ENCODE measurements at regions not wholly inside any gene's neighbourhood (a gene's known extent, or its start where the extent isn't known, plus 50 kb on each side); places are given as distances from the start of the nearest gene placed in this dataset.

- Mint-ChIP-seq H3K27ac (no peak overlapping the region), H3K4me1 (ENCODE audit: low read depth) (peaks cover 30% of the 10 kb centered on the region), H3K4me3 (no peak overlapping the region), H3K36me3 (ENCODE audit: low read depth) (peaks cover 26% of the 10 kb centered on the region), H3K9me3 (no peaks in the 10 kb centered on the region), H3K27me3 (no peaks in the 10 kb centered on the region)
These were observed 51.1 kb downstream of the GARRE1 start for GRCh38 chr19:34305221-34306083.

- Mint-ChIP-seq H3K4me3 (no peak overlapping the region), H3K9me3 (no peaks in the 10 kb centered on the region), H3K4me1 (ENCODE audit: low read depth) (peaks cover 38% of the 10 kb centered on the region), H3K27me3 (no peaks in the 10 kb centered on the region), H3K36me3 (ENCODE audit: low read depth) (peaks cover 22% of the 10 kb centered on the region), H3K27ac (no peak overlapping the region)
These were observed 51.9 kb downstream of the GARRE1 start for GRCh38 chr19:34306213-34306661.

GRCh38 chr19:34306824-34307223, 52.5 kb downstream of the GARRE1 start:
- H3K27ac Mint-ChIP-seq = no peak overlapping the region
- peaks cover 22% of the 10 kb centered on the region for H3K36me3 Mint-ChIP-seq (ENCODE audit: low read depth)
- H3K9me3 Mint-ChIP-seq = no peaks in the 10 kb centered on the region
- H3K4me1 Mint-ChIP-seq (ENCODE audit: low read depth) = peaks cover 42% of the 10 kb centered on the region
- H3K4me3 Mint-ChIP-seq = no peak overlapping the region
- no peaks in the 10 kb centered on the region for H3K27me3 Mint-ChIP-seq

- Mint-ChIP-seq H3K4me3 (no peak overlapping the region), H3K36me3 (ENCODE audit: low read depth) (peaks cover 14% of the 10 kb centered on the region), H3K27ac (peak overlapping the region; percentile 81), H3K9me3 (no peaks in the 10 kb centered on the region), H3K4me1 (ENCODE audit: low read depth) (peaks cover 47% of the 10 kb centered on the region), H3K27me3 (no peaks in the 10 kb centered on the region)
These were observed 54.3 kb downstream of the GARRE1 start for GRCh38 chr19:34308381-34309367.

GRCh38 chr19:34309368-34310138, 55.2 kb downstream of the GARRE1 start:
- Mint-ChIP-seq H3K4me3 (no peak overlapping the region), H3K4me1 (ENCODE audit: low read depth) (peaks cover 47% of the 10 kb centered on the region), H3K9me3 (no peaks in the 10 kb centered on the region), H3K27ac (peak overlapping the region; percentile 81), H3K36me3 (ENCODE audit: low read depth) (peaks cover 14% of the 10 kb centered on the region), H3K27me3 (no peaks in the 10 kb centered on the region)

- H3K4me3 Mint-ChIP-seq = no peak overlapping the region
- H3K27me3 Mint-ChIP-seq = no peaks in the 10 kb centered on the region
- no peaks in the 10 kb centered on the region for H3K9me3 Mint-ChIP-seq
- H3K4me1 Mint-ChIP-seq (ENCODE audit: low read depth) = peaks cover 53% of the 10 kb centered on the region
- peak overlapping the region; percentile 59 for H3K27ac Mint-ChIP-seq
- H3K36me3 Mint-ChIP-seq (ENCODE audit: low read depth) = peaks cover 10% of the 10 kb centered on the region
These were observed 54.5 kb upstream of the GPI start for GRCh38 chr19:34310494-34310981.

GRCh38 chr19:34313188-34313587, 51.8 kb upstream of the GPI start:
- H3K36me3 Mint-ChIP-seq (ENCODE audit: low read depth) = peaks cover 10% of the 10 kb centered on the region
- H3K27ac Mint-ChIP-seq = no peak overlapping the region
- H3K4me1 Mint-ChIP-seq (ENCODE audit: low read depth) = peaks cover 70% of the 10 kb centered on the region
- H3K4me3 Mint-ChIP-seq = no peak overlapping the region
- no peaks in the 10 kb centered on the region for H3K9me3 Mint-ChIP-seq
- no peaks in the 10 kb centered on the region for H3K27me3 Mint-ChIP-seq

GRCh38 chr19:34314437-34315313, 50.3 kb upstream of the GPI start:
- Mint-ChIP-seq H3K27ac (no peak overlapping the region), H3K27me3 (no peaks in the 10 kb centered on the region), H3K4me3 (no peak overlapping the region), H3K4me1 (ENCODE audit: low read depth) (peaks cover 58% of the 10 kb centered on the region), H3K9me3 (no peaks in the 10 kb centered on the region), H3K36me3 (ENCODE audit: low read depth) (peaks cover 1% of the 10 kb centered on the region)
